HPDE6-E6E7 (cell line): ENCODE measurements at regions not wholly inside any gene's neighbourhood (a gene's known extent, or its start where the extent isn't known, plus 50 kb on each side); places are given as distances from the start of the nearest gene placed in this dataset.
A peak's percentile ranks its signal among the peaks of the same experiment; 100 is the strongest.

Experiments used
- DNase-seq: peaks from one replicate; pipeline ENCODE4 v3.0.0; 2011; ENCODE audit warnings: missing footprints; ENCODE audit errors: extremely low spot score

DNA sequence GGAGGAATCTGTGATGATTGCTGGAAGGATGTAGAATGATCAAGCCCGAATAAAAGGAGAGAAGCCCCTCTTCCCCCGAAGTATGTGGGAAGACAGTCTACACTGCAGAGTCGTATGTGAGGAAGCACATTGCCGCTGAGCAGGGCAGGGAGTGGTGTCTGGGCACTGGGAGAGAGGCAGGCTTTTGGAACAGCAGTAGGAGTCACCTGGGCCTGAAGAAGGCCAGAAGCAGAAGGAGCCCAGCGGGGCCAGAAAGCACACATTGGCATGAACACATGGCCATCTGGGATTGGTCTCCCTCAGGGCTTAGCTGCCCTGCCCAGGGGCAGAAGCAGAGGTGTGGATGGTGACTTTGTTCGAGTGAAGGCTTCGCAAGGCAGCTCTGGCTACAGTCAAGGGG is 162.8 kb downstream of the ERCC6L2 start:
- DNase-seq, result no peak

DNA sequence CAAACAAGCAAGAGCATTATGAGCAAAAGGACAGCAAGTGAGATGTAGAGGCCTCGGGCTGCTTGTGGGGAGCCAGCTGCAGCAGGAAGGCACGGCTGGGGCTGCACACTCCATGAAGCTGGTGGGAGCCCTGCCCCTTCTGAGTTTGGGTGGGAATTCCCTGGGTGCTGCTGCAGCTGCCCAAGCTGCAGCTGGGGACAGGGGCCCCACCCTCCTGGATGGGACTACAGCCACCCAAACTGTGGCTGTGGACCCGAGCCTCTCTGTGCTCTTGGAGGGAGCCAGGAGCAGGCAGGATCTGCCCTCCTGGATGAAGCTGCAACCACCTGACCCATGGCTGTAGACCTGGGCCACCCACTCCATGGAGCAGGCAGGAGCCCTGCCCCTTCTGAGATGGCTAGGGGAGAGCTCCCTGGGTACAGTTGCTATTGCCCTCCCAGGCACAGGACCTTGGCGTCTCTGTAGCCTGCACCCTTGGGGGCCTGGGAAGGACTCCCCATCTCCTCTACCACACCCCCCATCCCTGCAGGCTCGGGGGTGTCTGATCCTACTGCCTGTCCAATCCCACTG is 159.1 kb downstream of the ERCC6L2 start:
- DNase-seq, result no peak

DNA sequence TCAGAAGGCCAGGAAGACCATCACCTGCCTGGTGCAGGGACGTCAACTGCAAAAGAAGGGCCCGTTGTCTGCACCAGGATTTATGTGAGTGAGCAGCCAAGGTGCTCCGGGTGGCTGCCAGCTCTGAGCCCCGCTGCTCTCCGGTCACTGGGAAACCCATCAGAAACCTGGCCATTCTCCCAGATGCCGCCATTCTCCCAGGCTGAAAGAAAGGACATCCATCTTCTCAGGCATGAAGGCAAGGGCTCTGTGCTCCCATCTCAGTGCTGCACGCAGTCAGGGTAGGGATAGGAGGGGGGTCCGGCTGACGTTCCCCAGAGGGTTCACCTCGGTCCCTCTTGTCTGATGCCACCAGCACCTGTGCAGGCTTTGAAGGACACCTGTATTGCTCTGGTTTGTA is 158.4 kb downstream of the ERCC6L2 start:
- no peak for DNase-seq

DNA sequence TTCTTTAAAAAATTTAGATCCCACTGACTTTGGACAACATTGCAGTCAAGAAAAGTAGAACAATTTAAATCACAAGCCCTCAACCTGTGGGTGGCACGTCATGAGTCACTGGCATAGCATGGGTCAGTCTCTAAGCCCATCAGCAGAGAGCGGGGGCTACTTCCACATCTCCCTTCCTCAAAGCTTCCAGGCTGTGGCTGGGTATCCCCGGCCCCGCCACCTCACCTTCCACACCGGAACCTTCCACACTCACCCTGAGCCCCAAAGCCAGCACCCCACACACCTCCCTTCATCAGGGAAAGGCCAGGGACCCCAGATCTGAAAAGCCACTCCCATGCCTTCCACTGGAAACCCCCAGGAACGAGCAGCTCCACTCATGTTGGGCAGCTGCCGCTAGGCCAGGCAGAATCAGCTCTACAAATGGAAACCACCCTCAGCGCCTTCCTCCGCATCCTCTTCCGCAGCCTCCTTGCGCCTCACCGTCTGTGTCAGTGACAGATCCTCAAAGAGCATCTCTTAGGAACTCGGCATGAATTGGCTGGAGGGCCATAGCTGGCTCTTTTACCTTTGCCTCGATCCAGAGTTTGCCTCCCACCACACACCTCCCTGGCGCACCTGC is 156.5 kb downstream of the ERCC6L2 start:
- DNase-seq, result no peak

DNA sequence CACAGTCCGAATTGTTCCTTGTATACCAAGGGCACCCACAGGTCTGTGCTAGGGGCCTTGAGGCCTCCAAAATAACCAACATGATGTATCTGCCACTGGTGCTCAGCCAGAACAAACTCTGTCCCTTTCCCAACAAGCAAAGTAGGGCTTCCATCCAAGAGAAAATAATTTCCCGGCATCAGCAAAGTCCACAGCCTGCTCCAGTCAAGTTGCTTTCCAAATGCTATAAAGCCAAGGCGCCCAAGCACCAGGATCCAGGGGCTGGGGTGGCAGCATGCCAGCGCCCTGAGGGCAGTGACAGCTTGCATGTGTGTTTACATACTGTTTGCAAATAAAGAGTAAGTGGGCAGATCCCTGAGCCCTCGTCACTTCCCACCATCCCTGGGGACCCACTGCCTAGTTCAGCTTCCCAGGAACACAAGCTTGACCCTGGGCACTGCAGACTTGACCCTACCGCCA is 155.9 kb downstream of the ERCC6L2 start:
- no peak for DNase-seq

DNA sequence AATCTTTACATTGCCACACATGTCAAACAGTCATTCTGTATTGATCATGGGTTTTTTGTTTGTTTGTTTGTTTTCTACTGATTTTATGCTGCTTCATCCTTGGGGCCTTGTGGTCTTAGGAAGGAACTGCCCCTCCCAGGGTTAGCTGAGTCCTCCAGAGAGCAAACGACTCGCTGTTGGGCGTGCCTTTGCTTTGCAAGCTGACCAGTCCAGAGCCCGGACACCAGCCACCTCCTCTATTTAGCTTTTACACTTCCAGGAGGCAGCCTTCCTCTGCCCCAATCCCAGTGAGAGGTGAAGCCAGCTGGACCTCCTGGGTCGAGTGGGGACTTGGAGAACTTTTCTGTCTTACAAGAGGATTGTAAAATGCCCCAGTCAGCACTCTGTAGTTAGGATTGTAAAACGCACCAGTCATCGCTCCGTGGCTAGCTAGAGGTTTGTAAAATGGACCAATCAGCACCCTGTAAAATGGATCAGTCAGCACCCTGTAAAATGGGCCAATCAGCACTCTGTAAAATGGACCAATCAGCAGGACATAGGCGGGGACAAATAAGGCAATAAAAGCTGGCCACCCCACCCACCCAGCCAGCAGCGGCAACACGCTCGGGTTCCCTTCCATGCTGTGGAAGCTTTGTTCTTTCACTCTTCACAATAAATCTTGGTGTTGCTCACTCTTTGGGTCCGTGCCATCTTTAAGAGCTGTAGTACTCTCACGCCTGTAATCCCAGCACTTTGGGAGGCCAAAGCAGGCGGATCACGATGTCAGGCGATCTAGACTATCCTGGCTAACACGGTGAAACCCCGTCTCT is 154.4 kb downstream of the ERCC6L2 start:
- no peak for DNase-seq

DNA sequence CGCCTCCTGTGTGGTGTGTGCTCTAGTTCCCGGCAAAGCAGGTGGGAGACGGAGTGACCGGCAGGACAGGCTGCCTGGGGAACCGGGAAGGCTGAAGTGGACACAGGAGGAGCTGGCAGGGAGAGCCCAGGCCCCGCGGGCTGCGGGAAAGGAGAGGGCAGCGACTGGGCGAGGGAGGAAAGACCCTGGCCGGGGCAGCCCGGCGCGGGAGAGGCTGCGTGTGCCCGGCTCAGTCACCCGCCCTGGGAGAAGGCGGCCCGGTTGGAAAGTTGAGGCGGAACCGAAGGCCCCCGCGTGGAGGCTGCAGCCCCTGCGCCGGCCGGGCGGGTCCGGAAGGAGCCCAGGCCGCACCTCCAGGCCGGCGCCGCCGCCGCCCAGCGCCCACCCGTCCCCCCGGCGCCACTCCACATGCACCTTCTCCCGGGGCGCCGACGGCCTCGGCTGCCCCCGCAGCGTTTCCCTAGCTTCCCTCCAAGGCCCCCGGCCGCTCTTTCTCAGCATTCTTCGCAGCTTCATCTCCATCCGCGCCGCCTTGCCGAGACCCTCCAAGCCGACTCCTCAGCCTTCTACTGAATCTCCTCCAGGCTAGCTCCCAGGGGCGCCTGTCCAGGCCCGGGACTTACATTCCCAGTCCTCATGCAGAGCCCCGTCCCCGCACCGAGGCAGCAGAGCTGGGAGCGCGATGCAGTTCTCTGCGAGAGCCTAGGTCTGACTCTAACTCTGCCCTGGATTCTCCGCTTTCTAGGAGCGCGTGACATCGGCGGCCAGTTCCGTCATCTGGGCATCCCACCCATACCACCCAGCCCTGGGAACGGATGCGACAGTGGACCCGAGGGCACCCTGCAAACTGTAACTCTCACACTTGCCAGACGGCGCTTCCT is 152.0 kb downstream of the ERCC6L2 start:
- no peak for DNase-seq

DNA sequence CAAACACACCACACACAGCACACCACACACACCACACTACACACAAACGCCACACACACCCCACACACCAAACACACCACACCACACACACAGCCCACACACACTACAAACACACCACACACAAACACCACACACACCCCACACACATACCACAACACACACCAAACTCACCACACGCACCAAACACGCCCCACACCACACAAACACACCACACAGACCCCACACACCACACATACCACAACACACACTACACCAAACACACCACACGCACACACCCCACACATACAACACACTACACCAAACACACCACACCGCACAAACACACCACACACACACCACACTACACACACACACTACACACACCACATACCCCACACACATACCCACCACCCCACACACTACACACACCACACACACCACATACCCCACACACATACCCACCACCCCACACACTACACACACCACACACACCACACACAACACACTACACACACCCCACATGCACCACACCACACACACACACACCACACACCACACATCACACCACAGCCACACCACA is 151.2 kb downstream of the ERCC6L2 start:
- no peak for DNase-seq

DNA sequence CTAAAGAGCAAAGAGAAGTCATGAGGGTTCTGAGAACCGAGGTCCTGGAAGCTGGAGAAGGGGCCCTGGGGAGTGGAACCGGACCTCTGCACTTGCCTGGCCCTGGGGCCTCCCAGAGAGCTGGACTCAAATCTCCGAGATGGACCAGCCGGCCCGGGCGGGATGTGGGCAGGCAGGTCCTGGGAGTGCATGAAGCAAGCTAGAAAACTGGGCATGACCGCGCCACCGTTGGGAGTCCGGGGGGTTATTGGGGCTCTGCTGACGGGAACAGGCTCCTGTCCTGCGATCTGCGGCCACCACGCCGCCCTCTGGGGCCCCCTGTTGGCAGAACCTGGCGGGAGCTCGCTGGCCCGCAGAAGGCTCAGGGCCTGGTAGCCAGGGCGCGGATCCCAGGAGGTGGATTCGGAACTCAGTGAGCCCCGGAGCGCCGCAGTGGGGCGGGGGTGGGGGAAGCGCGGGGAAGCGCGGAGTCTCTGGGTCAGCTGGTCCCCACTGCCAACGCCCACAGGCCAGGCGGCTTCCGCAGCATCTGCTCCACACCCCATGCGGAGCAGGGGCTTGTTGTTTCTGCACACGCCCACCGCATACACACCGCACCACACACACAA is 150.6 kb downstream of the ERCC6L2 start:
- DNase-seq, result no peak

DNA sequence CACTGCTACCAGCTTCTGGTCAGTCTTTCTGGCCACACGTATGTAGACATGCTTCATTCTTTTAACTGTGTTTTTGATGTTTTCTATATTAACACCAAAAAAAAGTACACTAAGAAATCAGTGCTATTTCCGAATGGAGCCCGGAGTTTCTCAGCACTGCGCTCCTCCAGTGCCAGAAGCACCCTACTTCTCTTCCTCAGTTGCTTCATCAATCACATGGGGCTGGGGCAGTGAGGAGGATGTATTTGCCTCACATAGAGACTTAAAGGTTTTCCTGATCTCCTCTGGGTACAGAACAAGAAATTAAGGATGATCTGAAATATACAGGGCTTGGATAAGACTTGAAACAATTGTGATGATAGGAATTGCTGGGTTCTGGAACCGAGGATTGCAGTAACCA is 148.0 kb downstream of the ERCC6L2 start:
- DNase-seq, result no peak

DNA sequence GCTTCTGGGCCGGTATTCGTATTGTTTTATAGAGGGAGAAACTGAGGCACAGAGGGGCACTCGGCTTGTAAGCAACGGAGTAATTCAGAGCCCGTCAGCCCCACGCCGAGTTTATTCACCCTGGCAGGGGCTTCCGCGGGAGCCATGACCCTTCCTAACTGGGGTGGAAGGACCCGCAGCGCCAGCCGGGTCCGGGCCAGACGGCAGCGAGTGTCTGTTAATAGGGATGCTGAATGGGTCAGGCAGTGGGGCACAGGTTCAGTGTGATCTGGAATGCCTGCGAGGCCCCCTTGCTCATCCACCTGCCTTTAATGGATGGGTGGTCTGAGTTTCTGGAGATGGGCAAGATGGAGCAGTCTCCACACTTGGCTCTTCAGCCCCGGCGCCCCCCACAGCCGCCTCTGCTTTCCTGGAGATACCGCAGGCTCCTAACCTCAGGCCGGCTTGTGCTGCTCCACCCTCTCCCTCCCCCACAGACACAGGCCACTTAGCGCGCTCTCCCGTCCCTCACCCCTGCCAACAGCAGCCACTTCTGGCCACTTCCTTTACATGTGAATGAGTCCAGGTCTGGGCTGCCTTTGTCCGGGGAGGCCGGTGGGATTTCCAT is 147.1 kb downstream of the ERCC6L2 start:
- DNase-seq, result no peak

DNA sequence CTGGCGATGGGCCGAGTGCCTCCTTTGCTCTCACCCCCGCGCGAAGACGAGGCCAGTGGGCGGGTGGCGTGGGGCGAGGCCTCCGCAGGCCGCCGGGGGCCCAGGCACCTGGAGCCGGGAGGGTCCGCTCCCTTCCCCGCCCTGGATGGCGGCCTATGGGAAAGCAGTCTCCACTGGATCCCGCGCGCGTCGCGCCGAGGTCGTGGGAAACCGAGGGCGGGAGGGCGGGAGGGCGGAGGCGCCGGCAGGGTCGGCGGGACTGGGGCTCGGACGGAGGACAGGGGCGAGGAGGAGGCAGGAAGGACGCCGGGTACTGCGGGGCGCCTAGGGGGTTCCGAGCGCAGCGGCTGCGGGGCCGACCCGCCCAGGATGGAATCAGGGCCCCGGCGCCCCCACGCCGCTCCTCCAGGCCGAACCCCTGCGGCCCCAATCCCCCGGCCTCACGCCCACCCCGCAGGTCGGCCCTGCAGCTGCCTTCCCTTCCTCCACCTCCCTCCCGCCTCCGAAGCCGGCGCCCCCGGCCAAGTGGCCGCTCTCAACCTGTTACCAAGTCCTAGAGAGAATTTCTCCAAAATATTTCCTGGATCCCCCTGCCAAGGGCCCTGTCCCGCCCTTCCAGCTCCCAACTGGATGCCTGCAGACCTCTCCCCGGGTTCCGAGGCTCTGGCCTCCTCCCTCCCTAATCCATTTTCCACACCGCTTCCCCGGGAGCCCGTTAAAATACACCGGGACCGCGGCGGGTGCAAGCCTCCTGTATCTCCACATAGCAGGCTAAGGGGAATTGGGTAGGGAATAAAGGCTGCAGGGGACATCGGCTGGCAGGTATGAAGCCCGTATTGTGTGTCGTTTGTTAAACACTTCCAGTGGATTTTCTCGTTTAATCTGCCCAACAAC is 146.3 kb downstream of the ERCC6L2 start:
- no peak for DNase-seq

DNA sequence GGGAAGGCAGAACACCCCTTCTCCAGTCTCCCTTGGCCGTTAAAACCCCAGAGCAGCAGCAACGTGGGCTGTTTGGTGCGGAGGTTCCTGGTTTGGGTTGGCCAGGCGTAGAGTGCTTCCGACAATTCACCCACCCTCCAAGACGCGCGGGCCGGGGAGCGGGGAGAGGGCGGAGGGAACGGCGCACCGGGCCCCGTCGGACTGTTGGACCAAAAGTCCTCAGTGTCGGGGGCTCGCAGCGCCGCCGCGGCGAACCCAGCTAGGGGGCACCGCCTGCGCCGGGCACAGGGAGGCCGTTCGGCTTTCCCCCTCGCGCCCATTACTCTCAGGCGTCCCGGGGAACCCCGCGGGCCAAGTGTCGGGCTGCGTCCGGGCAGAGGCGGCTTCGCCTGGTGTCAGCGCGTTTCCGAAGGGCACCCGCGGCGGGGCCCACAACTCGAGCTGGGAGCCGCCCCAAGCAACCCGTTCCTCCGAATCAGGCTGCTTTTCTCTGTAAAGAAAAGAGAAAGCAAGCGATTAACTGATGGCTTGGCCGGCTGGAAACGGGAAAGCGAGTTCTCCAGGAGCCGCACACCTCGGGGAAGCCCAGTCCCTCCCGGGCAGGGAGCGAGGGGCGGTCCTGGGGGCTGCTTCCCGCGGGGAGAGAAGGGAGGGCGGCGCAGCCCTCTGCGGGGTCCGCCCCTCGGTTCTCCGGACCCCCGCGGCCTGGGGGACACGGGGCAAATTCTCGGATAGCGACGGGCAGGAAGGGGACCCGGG is 145.5 kb downstream of the ERCC6L2 start:
- DNase-seq, result peak; percentile 20

DNA sequence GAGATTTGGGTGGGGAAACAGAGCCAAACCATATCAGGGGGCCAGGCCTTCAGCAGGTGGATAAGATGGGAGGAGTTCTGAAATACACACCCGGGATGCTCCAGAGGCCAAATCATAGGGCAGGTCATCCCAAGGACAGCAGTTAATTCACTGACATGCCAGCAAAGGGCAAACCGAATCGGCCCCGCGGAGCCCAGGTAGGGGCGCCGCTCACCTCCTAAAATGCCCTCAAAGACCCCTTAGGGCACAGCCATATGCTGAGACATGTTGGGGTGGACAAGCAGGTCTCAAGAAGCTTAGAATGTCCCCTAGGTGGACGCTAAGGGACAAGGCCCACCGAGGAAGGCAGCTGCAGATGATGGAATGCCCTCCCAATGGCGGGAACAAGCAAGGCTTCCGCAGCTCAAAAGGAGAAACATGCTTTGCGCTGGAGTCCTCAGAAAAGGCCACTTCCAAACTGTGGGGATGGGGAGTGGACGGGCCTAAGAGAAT is 144.9 kb downstream of the ERCC6L2 start:
- no peak for DNase-seq
